SW 1271 (cell line): ENCODE measurements at regions not wholly inside any gene's neighbourhood (a gene's known extent, or its start where the extent isn't known, plus 50 kb on each side); places are given as distances from the start of the nearest gene placed in this dataset.
A peak's percentile ranks its signal among the peaks of the same experiment; 100 is the strongest.
"Not testable (repeated sequence)": the region's sequence is repeated elsewhere in the genome, so short reads cannot be mapped to it uniquely, and the experiment has no call there.

ENCODE experiments used
- DNase-seq, 2 experiments: peaks; one replicate each; lab custom pipeline; 2025; lab: John Stamatoyannopoulos, UW

- DNase-seq = not testable (repeated sequence)
These were observed 103.0 kb downstream of the CARTPT start for GRCh38 chr5:71822065-71822464.

GRCh38 chr5:71825992-71826391 lies 106.9 kb downstream of the CARTPT start:
- no peak for DNase-seq

GRCh38 chr5:71828291-71829040 lies 109.4 kb downstream of the CARTPT start:
- DNase-seq = no peak

GRCh38 chr5:71829206-71829605 lies 110.1 kb downstream of the CARTPT start:
- DNase-seq = no peak

GRCh38 chr5:71830681-71831539 lies 111.8 kb downstream of the CARTPT start:
- DNase-seq = no peak

- DNase-seq = no peak
These were observed 114.0 kb downstream of the CARTPT start for GRCh38 chr5:71832812-71833715.

GRCh38 chr5:71834601-71835000 lies 115.5 kb downstream of the CARTPT start:
- no peak for DNase-seq

GRCh38 chr5:71836084-71836483 lies 117.0 kb downstream of the CARTPT start:
- DNase-seq = peak in 1 of 2 experiments; percentile 27

- DNase-seq = no peak
These were observed 117.6 kb downstream of the CARTPT start for GRCh38 chr5:71836559-71837112.

GRCh38 chr5:71838286-71838685 lies 119.2 kb downstream of the CARTPT start:
- DNase-seq = no peak

GRCh38 chr5:71839096-71839884 lies 120.2 kb downstream of the CARTPT start:
- DNase-seq = no peak

- DNase-seq = no peak
These were observed 122.0 kb downstream of the CARTPT start for GRCh38 chr5:71841107-71841506.

GRCh38 chr5:71843111-71843510 lies 124.0 kb downstream of the CARTPT start:
- DNase-seq = no peak

GRCh38 chr5:71844862-71845261 lies 125.8 kb downstream of the CARTPT start:
- no peak for DNase-seq

- DNase-seq = no peak
These were observed 140.4 kb downstream of the CARTPT start for GRCh38 chr5:71859515-71859914.

- no peak for DNase-seq
These were observed 141.0 kb downstream of the CARTPT start for GRCh38 chr5:71860048-71860447.

- no peak for DNase-seq
These were observed 142.6 kb downstream of the CARTPT start for GRCh38 chr5:71861682-71862081.

GRCh38 chr5:71862087-71862486 lies 143.0 kb downstream of the CARTPT start:
- no peak for DNase-seq

GRCh38 chr5:71862507-71863060 lies 143.5 kb downstream of the CARTPT start:
- no peak for DNase-seq

- no peak for DNase-seq
These were observed 145.9 kb downstream of the CARTPT start for GRCh38 chr5:71864730-71865601.
